GM23338 (cell line): ENCODE measurements at regions not wholly inside any gene's neighbourhood (a gene's known extent, or its start where the extent isn't known, plus 50 kb on each side); places are given as distances from the start of the nearest gene placed in this dataset.

Experiments used
- ATAC-seq: fragments of 200-7000 bp; cut with Tn5 transposase; 3 replicates; pipeline ENCODE4 v1.9.1; 2020
- DNase-seq: peaks from one replicate; pipeline ENCODE4 v3.0.0-alpha.2; 2015; ENCODE audit warnings: low spot score
- H2AFZ ChIP-seq: fragments of 200-600 bp; sonication (generic); 2 replicates; pipeline ENCODE4 v1.8.0; 2016; ENCODE audit warnings: antibody characterized with exemption, mild to moderate bottlenecking, moderate library complexity
- H3F3A ChIP-seq: fragments of 200-600 bp; sonication (generic); replicated peaks from 2 replicates; pipeline ENCODE4 v1.8.0; 2017; ENCODE audit warnings: antibody characterized with exemption, mixed run types, low read depth
- H3K27ac ChIP-seq: fragments of 200-600 bp; sonication (generic); 2 replicates; pipeline ENCODE4 v1.6.1; 2016; ENCODE audit warnings: low read depth
- H3K27me3 ChIP-seq: fragments of 200-600 bp; sonication (generic); 2 replicates; pipeline ENCODE4 v1.8.0; 2016; ENCODE audit warnings: mild to moderate bottlenecking, mixed run types, moderate library complexity; ENCODE audit not compliant: insufficient read depth
- H3K36me3 ChIP-seq: fragments of 200-600 bp; sonication (generic); 2 replicates; pipeline ENCODE4 v1.8.0; 2016; ENCODE audit warnings: mild to moderate bottlenecking; ENCODE audit not compliant: insufficient read depth
- H3K4me1 ChIP-seq: fragments of 200-600 bp; sonication (generic); 2 replicates; pipeline ENCODE4 v1.8.0; 2016; ENCODE audit warnings: mild to moderate bottlenecking, moderate library complexity; ENCODE audit not compliant: insufficient read depth
- H3K4me2 ChIP-seq: fragments of 200-600 bp; sonication (generic); 2 replicates; pipeline ENCODE4 v1.7.1; 2017; ENCODE audit warnings: mixed run types
- H3K4me3 ChIP-seq: fragments of 200-600 bp; sonication (generic); 2 replicates; pipeline ENCODE4 v1.6.1; 2016; ENCODE audit warnings: mixed run types
- H3K79me2 ChIP-seq: fragments of 200-600 bp; sonication (generic); replicated peaks from 2 replicates; pipeline ENCODE4 v1.8.0; 2017; ENCODE audit warnings: mild to moderate bottlenecking; ENCODE audit not compliant: insufficient read depth
- H3K9me2 ChIP-seq: fragments of 200-600 bp; sonication (generic); 2 replicates; pipeline ENCODE4 v1.8.0; 2017; ENCODE audit not compliant: insufficient read depth
- H4K20me1 ChIP-seq: fragments of 200-600 bp; sonication (generic); replicated peaks from 2 replicates; pipeline ENCODE4 v1.8.0; 2017; ENCODE audit warnings: mild to moderate bottlenecking; ENCODE audit not compliant: insufficient read depth
- H3K27ac Mint-ChIP-seq: 2 replicates; pipeline ENCODE4 v1.8.0; 2020; ENCODE audit warnings: inconsistent platforms, mild to moderate bottlenecking, moderate library complexity, mixed read lengths
- H3K27me3 Mint-ChIP-seq: 3 replicates; pipeline ENCODE4 v1.8.0; 2022; ENCODE audit warnings: low read depth, mild to moderate bottlenecking, moderate library complexity, mixed read lengths, inconsistent platforms; ENCODE audit not compliant: insufficient read depth, poor library complexity
- H3K36me3 Mint-ChIP-seq: 3 replicates; pipeline ENCODE4 v1.8.0; 2021; ENCODE audit warnings: low read depth, mild to moderate bottlenecking, inconsistent platforms, moderate library complexity, mixed read lengths
- H3K4me1 Mint-ChIP-seq: 3 replicates; pipeline ENCODE4 v1.8.0; 2020; ENCODE audit warnings: mild to moderate bottlenecking, inconsistent platforms, mixed read lengths
- H3K4me3 Mint-ChIP-seq: 3 replicates; pipeline ENCODE4 v1.8.0; 2021; ENCODE audit warnings: moderate library complexity, mild to moderate bottlenecking, inconsistent platforms, mixed read lengths
- H3K9me3 Mint-ChIP-seq: 3 replicates; pipeline ENCODE4 v1.8.0; 2020; ENCODE audit warnings: moderate library complexity, mild to moderate bottlenecking, inconsistent platforms, mixed read lengths
- CREB1 ChIP-seq: fragments of 250-450 bp; sonication (Bioruptor Pico); IDR thresholded peaks from 2 replicates; pipeline ENCODE4 v1.5.0; 2020; ENCODE audit warnings: low read depth, mild to moderate bottlenecking, moderate library complexity
- EZH2phosphoT487 ChIP-seq: fragments of 200-600 bp; sonication (generic); IDR thresholded peaks from one replicate; pipeline ENCODE4 v1.8.1; 2018; ENCODE audit warnings: antibody characterized with exemption; ENCODE audit not compliant: unreplicated experiment
- POLR2AphosphoS5 ChIP-seq: IDR thresholded peaks from 2 replicates; pipeline ENCODE4 v1.6.1; 2016; ENCODE audit warnings: antibody characterized with exemption, low read depth
- REST ChIP-seq: IDR thresholded peaks from one replicate; pipeline ENCODE4 v1.6.1; 2018; ENCODE audit warnings: antibody characterized with exemption; ENCODE audit not compliant: unreplicated experiment
- ZNF462 ChIP-seq: fragments of 250-450 bp; sonication (Bioruptor Pico); IDR thresholded peaks from 2 replicates; pipeline ENCODE4 v1.5.0; 2020; ENCODE audit warnings: mild to moderate bottlenecking, moderate library complexity

GRCh38 chr10:55348534-55348933 is 547.5 kb upstream of the PCDH15 start:
- Mint-ChIP-seq H3K27me3 (no peaks in the 10 kb centered on the region), H3K36me3 (no peaks in the 10 kb centered on the region), H3K4me1 (peaks cover 10% of the 10 kb centered on the region), H3K9me3 (no peaks in the 10 kb centered on the region), H3K4me3 (no peak overlapping the region), H3K27ac (no peak overlapping the region; the same call in 1 of the 2 replicates)
- Histone ChIP-seq H3K4me3 (no peak overlapping the region), H3F3A (no peaks in the 10 kb centered on the region), H3K36me3 (no peaks in the 10 kb centered on the region), H3K4me2 (no peak overlapping the region), H3K9me2 (no peaks in the 10 kb centered on the region), H4K20me1 (no peaks in the 10 kb centered on the region), H3K4me1 (0 out of 2 replicates have a peak, but pooled peaks cover 9% of the 10 kb centered on the region), H3K79me2 (no peaks in the 10 kb centered on the region), H3K27me3 (no peaks in the 10 kb centered on the region), H3K27ac (no peak overlapping the region), H2AFZ (peak overlapping the region; percentile 3; the same call in 1 of the 2 replicates)
- DNase-seq, result no peak
- TF ChIP-seq POLR2AphosphoS5, result no peak
- no peak for TF ChIP-seq EZH2phosphoT487
- no peak for TF ChIP-seq ZNF462 (CRISPR knock-in tag)
- TF ChIP-seq CREB1 (CRISPR knock-in tag), result no peak
- TF ChIP-seq REST, result no peak
- no peak for ATAC-seq
